ENCODE measurements at regions not wholly inside any gene's neighbourhood (a gene's known extent, or its start where the extent isn't known, plus 50 kb on each side); places are given as distances from the start of the nearest gene placed in this dataset.

DNA sequence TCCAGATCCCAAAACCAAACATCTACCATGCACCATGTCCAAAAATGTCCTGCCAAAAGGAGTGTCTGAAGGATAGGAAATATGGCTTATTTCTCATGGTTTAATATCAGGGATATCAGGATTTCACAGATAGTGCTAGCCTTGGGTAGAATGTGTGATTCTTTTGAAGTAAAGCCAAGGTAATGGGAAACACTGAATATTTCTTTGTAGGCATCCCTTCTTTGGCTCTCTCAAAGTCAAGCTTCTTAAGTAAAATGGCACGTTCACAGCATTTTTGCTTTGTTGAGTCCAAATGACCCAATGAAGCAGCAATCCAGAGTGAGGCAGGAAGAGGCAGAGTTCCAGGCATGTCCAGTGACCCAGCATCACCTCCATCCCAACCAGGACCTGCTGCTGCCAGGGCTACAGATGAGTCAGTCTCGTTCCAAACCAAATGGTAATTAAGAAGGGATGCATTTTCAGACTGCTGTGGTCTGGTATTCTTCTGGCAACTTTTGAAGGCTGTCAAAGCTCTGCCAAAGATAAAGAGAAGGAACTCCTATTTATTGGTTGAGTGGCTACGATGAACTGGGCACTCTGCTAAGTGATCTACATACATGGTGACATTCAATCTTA, 678.8 kb upstream of the KLF4 start:
- intact Hi-C loops (cut with DNase I), result no loop called here
- H3K27me3 ChIP-seq (ENCODE audit: insufficient read depth in 3 of 3, low read length in 2 of 3), result no peaks in the 10 kb centered on the region
- peak in 3 of 4 donors; percentile 50 to 65 (median 56) for ATAC-seq

DNA sequence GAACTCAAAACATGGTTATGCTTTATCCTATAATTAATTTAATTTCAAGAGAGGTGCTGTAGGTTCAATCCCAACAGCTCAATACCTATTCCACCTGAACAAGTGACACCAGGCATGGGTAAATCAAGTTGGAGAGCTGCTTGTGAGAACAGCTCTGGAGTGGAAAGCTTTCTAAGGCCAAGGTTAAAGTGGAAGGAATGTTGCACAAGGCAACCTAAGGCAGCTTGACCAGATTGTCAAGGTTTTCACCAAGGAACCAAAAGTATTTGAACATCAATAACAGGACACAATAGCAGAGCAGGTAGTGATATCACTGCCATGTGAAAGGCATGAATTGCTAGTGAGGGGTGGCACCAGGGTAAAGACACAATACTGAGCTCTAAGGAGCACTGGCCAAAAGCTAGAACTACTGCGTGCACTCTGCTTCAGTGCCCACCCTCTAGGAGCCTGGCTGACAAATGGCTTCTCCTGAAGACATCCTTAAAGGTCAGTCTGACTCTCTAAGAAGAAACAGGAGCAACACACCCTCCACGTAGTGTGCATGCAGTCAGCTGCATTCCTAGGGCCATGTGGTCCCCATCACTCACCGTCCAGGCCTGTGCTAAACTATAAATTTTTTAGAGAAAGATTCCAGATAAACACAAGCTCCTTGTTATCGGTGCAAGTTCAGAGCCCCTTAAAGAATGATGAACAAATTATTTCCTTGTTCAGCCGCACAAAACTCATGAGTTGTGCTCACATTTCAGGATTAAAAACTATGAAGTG, 677.7 kb upstream of the KLF4 start:
- ATAC-seq (no peak), DNase-seq (no peak)
- H3K36me3 ChIP-seq (ENCODE audit: insufficient read depth in 1 of 2, low read depth in 1 of 2), result no peaks in the 10 kb centered on the region
- H3K9me3 ChIP-seq, result peaks cover 3% of the 10 kb centered on the region
- WGBS, 3 donors, result 59 to 72% (median 60%) methylated on average over 5 of the region's 5 CpGs
- intact Hi-C loops (cut with DNase I), result no loop called here
- TF ChIP-seq, protein P1, sequence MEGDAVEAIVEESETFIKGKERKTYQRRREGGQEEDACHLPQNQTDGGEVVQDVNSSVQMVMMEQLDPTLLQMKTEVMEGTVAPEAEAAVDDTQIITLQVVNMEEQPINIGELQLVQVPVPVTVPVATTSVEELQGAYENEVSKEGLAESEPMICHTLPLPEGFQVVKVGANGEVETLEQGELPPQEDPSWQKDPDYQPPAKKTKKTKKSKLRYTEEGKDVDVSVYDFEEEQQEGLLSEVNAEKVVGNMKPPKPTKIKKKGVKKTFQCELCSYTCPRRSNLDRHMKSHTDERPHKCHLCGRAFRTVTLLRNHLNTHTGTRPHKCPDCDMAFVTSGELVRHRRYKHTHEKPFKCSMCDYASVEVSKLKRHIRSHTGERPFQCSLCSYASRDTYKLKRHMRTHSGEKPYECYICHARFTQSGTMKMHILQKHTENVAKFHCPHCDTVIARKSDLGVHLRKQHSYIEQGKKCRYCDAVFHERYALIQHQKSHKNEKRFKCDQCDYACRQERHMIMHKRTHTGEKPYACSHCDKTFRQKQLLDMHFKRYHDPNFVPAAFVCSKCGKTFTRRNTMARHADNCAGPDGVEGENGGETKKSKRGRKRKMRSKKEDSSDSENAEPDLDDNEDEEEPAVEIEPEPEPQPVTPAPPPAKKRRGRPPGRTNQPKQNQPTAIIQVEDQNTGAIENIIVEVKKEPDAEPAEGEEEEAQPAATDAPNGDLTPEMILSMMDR (IDR thresholded peaks at IDR 0.05), result no peak
- no peak overlapping the region for H3K4me3 ChIP-seq
- H3K4me1 ChIP-seq, result no peaks in the 10 kb centered on the region
- no peak overlapping the region for H3K27ac ChIP-seq
- H3K27me3 ChIP-seq (ENCODE audit: insufficient read depth in 3 of 3, low read length in 2 of 3), result no peaks in the 10 kb centered on the region

More for the DNA sequence above, 678.8 kb upstream of the KLF4 start:
- WGBS, 3 donors, result 34 to 39% (median 36%) methylated on average over 3 of the region's 3 CpGs
- no peak overlapping the region for H3K27ac ChIP-seq
- peak; percentile 34 to 55 for DNase-seq
- H3K9me3 ChIP-seq, result peaks cover 3% of the 10 kb centered on the region
- TF ChIP-seq, protein P1 (IDR thresholded peaks at IDR 0.05), result no peak
- H3K36me3 ChIP-seq (ENCODE audit: insufficient read depth in 1 of 2, low read depth in 1 of 2), result no peaks in the 10 kb centered on the region
- H3K4me1 ChIP-seq, result no peaks in the 10 kb centered on the region
- no peak overlapping the region for H3K4me3 ChIP-seq

DNA sequence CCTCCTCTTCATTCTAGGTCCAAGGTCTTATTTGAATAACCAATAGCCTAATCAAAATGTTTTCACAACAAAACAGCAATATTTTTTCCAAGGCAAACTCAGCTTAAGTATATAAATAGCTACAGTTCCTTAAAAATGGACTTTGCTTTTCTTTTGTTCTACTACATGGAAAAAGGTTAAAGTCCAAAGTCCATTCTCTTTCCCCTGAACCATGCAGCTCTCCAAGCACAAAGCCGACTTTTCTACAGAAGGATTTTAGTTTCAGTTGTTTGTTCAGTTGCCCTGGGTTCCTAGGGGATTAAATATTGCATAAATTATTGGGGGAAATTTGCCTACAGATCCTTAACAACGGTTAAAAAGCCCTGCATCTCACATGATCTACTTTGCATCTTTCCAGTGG, 677.0 kb upstream of the KLF4 start:
- no peak overlapping the region for H3K4me3 ChIP-seq
- DNase-seq (no peak), ATAC-seq (no peak)
- intact Hi-C loops (cut with DNase I), result no loop called here
- H3K4me1 ChIP-seq, result no peaks in the 10 kb centered on the region
- H3K9me3 ChIP-seq, result no peaks in the 10 kb centered on the region
- no peak overlapping the region for H3K27ac ChIP-seq
- TF ChIP-seq, protein P1 (IDR thresholded peaks at IDR 0.05), result no peak
- no peaks in the 10 kb centered on the region for H3K27me3 ChIP-seq (ENCODE audit: insufficient read depth in 3 of 3, low read length in 2 of 3)
- WGBS, 3 donors, result 73 to 83% (median 77%) methylated on average over 2 of the region's 2 CpGs
- no peaks in the 10 kb centered on the region for H3K36me3 ChIP-seq (ENCODE audit: insufficient read depth in 1 of 2, low read depth in 1 of 2)

DNA sequence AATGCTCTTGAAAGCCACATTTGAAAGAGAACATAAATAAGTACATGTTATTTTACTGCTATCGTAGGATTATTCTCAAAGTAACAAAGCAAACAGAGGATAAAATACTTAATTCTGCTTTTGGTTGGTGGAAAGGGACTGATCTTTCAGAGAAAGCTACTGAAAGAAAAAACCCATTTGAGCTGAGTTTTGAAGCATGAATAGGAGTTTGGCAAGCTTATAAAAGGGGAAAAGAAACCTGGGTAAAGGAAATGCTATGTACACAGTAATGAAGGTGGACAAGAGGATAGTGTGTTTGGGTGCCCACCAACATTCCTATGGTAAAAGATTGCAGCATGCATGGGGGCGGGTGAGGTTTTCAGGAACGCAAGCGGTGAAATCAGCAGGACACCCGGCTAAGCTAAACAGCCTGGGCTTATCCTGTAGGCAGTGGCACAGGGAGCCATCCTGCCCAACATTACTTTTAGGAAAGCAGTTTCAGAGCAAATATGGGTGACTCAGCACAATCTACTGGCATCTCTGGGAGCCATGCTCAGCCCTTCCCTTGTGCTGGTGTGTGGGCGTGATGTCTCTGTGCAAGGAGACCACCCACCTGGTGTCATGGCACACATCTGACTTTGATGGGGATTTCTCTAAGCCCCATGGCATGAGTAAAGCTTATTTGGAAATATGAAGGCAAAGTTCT, 673.9 kb upstream of the KLF4 start:
- TF ChIP-seq, protein P1 (IDR thresholded peaks at IDR 0.05), result no peak
- Histone ChIP-seq H3K27me3 (ENCODE audit: insufficient read depth in 3 of 3, low read length in 2 of 3) (peaks cover 0 to 2% (median 0%) of the 10 kb centered on the region in 3 donors), H3K4me1 (no peaks in the 10 kb centered on the region), H3K4me3 (no peak overlapping the region), H3K27ac (no peak overlapping the region), H3K9me3 (no peaks in the 10 kb centered on the region), H3K36me3 (ENCODE audit: insufficient read depth in 1 of 2, low read depth in 1 of 2) (no peaks in the 10 kb centered on the region)
- ATAC-seq, result no peak
- DNase-seq, result no peak
- 78 to 87% (median 79%) methylated on average over 6 of the region's 6 CpGs for WGBS, 3 donors
- intact Hi-C loops (cut with DNase I), result no loop called here
